Type B pancreatic cell (in vitro differentiated cells): ENCODE measurements at regions not wholly inside any gene's neighbourhood (a gene's known extent, or its start where the extent isn't known, plus 50 kb on each side); places are given as distances from the start of the nearest gene placed in this dataset.
A peak's percentile ranks its signal among the peaks of the same experiment; 100 is the strongest.

ENCODE experiments used
- DNase-seq: peaks from one replicate; pipeline ENCODE4 v3.0.0; 2021; ENCODE audit warnings: mixed read lengths; ENCODE audit not compliant: unreplicated experiment; ENCODE audit errors: extremely low spot score
- H3K27ac Mint-ChIP-seq: 2 replicates; pipeline ENCODE4 v1.8.0; 2021; ENCODE audit warnings: mild to moderate bottlenecking, mixed read lengths
- H3K27me3 Mint-ChIP-seq: 2 replicates; pipeline ENCODE4 v1.8.0; 2021; ENCODE audit warnings: mixed read lengths
- H3K36me3 Mint-ChIP-seq: 2 replicates; pipeline ENCODE4 v1.8.0; 2021; ENCODE audit warnings: mixed read lengths
- H3K4me1 Mint-ChIP-seq: one replicate; pipeline ENCODE4 v1.8.0; 2021; ENCODE audit warnings: mixed read lengths; ENCODE audit not compliant: unreplicated experiment
- H3K4me3 Mint-ChIP-seq: 2 replicates; pipeline ENCODE4 v1.8.0; 2021; ENCODE audit warnings: mild to moderate bottlenecking, mixed read lengths
- H3K9me3 Mint-ChIP-seq: 2 replicates; pipeline ENCODE4 v1.8.0; 2021; ENCODE audit warnings: mixed read lengths
- CTCF ChIP-seq: fragments of 200-600 bp; sonication (generic); conservative IDR thresholded peaks from 2 replicates; pipeline ENCODE4 v1.5.0; 2021; ENCODE audit warnings: antibody characterized with exemption, mild to moderate bottlenecking

GRCh38 chr2:65737452-65738011 lies 305.1 kb upstream of the SPRED2 start:
- Mint-ChIP-seq H3K4me1 (no peaks in the 10 kb centered on the region), H3K4me3 (no peak overlapping the region), H3K27me3 (no peaks in the 10 kb centered on the region), H3K36me3 (peaks cover 4% of the 10 kb centered on the region), H3K9me3 (peaks cover 25% of the 10 kb centered on the region), H3K27ac (peak overlapping the region; percentile 8)
- no peak for DNase-seq
- TF ChIP-seq CTCF = no peak

GRCh38 chr2:65731476-65731875 lies 299.1 kb upstream of the SPRED2 start:
- Mint-ChIP-seq H3K36me3 (no peaks in the 10 kb centered on the region), H3K9me3 (peaks cover 17% of the 10 kb centered on the region), H3K27me3 (no peaks in the 10 kb centered on the region), H3K4me3 (no peak overlapping the region), H3K4me1 (peaks cover 5% of the 10 kb centered on the region), H3K27ac (no peak overlapping the region)
- no peak for TF ChIP-seq CTCF
- DNase-seq = no peak

- no peak for DNase-seq
- H3K36me3 Mint-ChIP-seq = no peaks in the 10 kb centered on the region
- no peak overlapping the region for H3K4me3 Mint-ChIP-seq
- H3K27ac Mint-ChIP-seq = no peak overlapping the region
- peaks cover 5% of the 10 kb centered on the region for H3K4me1 Mint-ChIP-seq
- H3K27me3 Mint-ChIP-seq = no peaks in the 10 kb centered on the region
- TF ChIP-seq CTCF = no peak
- peaks cover 13% of the 10 kb centered on the region for H3K9me3 Mint-ChIP-seq
Measured at GRCh38 chr2:65730186-65730585, 297.8 kb upstream of the SPRED2 start.

GRCh38 chr2:65729246-65729645 lies 296.8 kb upstream of the SPRED2 start:
- Mint-ChIP-seq H3K36me3 (no peaks in the 10 kb centered on the region), H3K4me1 (peaks cover 5% of the 10 kb centered on the region), H3K9me3 (peaks cover 9% of the 10 kb centered on the region), H3K4me3 (no peak overlapping the region), H3K27ac (no peak overlapping the region), H3K27me3 (no peaks in the 10 kb centered on the region)
- no peak for TF ChIP-seq CTCF
- no peak for DNase-seq

GRCh38 chr2:65728477-65729180 lies 296.2 kb upstream of the SPRED2 start:
- Mint-ChIP-seq H3K27me3 (no peaks in the 10 kb centered on the region), H3K4me1 (peaks cover 5% of the 10 kb centered on the region), H3K4me3 (no peak overlapping the region), H3K27ac (no peak overlapping the region), H3K36me3 (no peaks in the 10 kb centered on the region), H3K9me3 (peaks cover 9% of the 10 kb centered on the region)
- DNase-seq = no peak
- no peak for TF ChIP-seq CTCF
